Fibroblast of upper back skin (primary cell): ENCODE measurements at regions not wholly inside any gene's neighbourhood (a gene's known extent, or its start where the extent isn't known, plus 50 kb on each side); places are given as distances from the start of the nearest gene placed in this dataset.

Experiments used
- DNase-seq: peaks from one replicate; pipeline ENCODE4 v3.0.0-alpha.2; 2013

GRCh38 chr6:81808851-81809570 is 56.5 kb upstream of the TENT5A start:
- no peak for DNase-seq

- DNase-seq, result no peak
These were observed 54.5 kb upstream of the TENT5A start for GRCh38 chr6:81806793-81807565.

- no peak for DNase-seq
These were observed 49.9 kb upstream of the TENT5A start for GRCh38 chr6:81802356-81802755.
